Sigmoid colon (tissue), 6 donors: ENCODE measurements at regions not wholly inside any gene's neighbourhood (a gene's known extent, or its start where the extent isn't known, plus 50 kb on each side); places are given as distances from the start of the nearest gene placed in this dataset.

ENCODE experiments used
- DNase-seq: peaks from one replicate; pipeline ENCODE4 v3.0.0-alpha.2; 2019
- H3K27ac ChIP-seq, 4 donors: fragments of 200-600 bp; sonication (generic); one replicate each; pipeline ENCODE4 v1.5.1; 2016 to 2019; ENCODE audit warnings: mild to moderate bottlenecking in 1 of 4
- H3K27me3 ChIP-seq, 3 donors: fragments of 200-600 bp; sonication (generic); one replicate each; pipeline ENCODE4 v1.5.1; 2019; ENCODE audit warnings: mild to moderate bottlenecking in 1 of 3
- H3K36me3 ChIP-seq, 4 donors: fragments of 200-600 bp; sonication (generic); one replicate each; pipeline ENCODE4 v1.5.1; 2016 to 2019
- H3K4me1 ChIP-seq, 4 donors: fragments of 200-600 bp; sonication (generic); one replicate each; pipeline ENCODE4 v1.5.1; 2017 to 2019
- H3K4me3 ChIP-seq, 4 donors: fragments of 200-600 bp; sonication (generic); one replicate each; pipeline ENCODE4 v1.5.1; 2017 to 2019; ENCODE audit warnings: mild to moderate bottlenecking in 2 of 4, moderate library complexity in 1 of 4
- H3K9me3 ChIP-seq, 4 donors: fragments of 200-600 bp in 3 of 4; sonication (generic) in 3 of 4; one replicate each; pipeline versions ENCODE4 v1.5.1 to v1.6.1; 2013 to 2019
- EP300 ChIP-seq, 4 donors: sonication (generic); formaldehyde crosslinking; IDR thresholded peaks; one replicate each; pipeline ENCODE4 v1.6.1; 2017; ENCODE audit warnings: antibody characterized with exemption in 4 of 4
- POLR2A ChIP-seq, 2 donors: fragments of 450-650 bp; IDR thresholded peaks; one replicate each; pipeline ENCODE4 v1.6.1; 2016; ENCODE audit warnings: antibody characterized with exemption in 2 of 2, mild to moderate bottlenecking in 2 of 2, moderate library complexity in 2 of 2
- POLR2AphosphoS5 ChIP-seq, 4 donors: sonication (generic); formaldehyde crosslinking; IDR thresholded peaks; one replicate each; pipeline ENCODE4 v1.6.1; 2017; ENCODE audit warnings: antibody characterized with exemption in 4 of 4
- WGBS, 2 donors: extraction: QIAGEN DNeasy Blood & Tissue Kit; methylation state at CpG; one replicate each; pipeline ENCODE4 v1.1.7; 2013; 5-methylcytosine and 5-hydroxymethylcytosine counted together
- intact Hi-C: fragments of 100-400 bp; cut with DNase I; formaldehyde crosslinking; loops from one replicate; pipeline ENCODE4 v1.15.1; 2023
- TF ChIP-seq, protein P1 (sequence below), 4 experiments: fragments of 450-650 bp in 3 of 4; fragments of 200-600 bp in 1 of 4; IDR thresholded peaks; one replicate each; pipeline ENCODE4 v1.5.1; 2016 to 2019; ENCODE audit warnings: antibody characterized with exemption in 4 of 4, mild to moderate bottlenecking in 3 of 4, moderate library complexity in 2 of 4
- donor health status: healthy with polysubstance abuse.
- donor health status: healthy.

GRCh38 chr10:133021963-133022775 is 65.6 kb upstream of the ADGRA1 start:
- H3K27ac ChIP-seq: no peak overlapping the region
- intact Hi-C loops: no loop called here
- no peaks in the 10 kb centered on the region for H3K9me3 ChIP-seq
- no peak for TF ChIP-seq POLR2A (IDR thresholded peaks at IDR 0.05)
- TF ChIP-seq, protein P1, sequence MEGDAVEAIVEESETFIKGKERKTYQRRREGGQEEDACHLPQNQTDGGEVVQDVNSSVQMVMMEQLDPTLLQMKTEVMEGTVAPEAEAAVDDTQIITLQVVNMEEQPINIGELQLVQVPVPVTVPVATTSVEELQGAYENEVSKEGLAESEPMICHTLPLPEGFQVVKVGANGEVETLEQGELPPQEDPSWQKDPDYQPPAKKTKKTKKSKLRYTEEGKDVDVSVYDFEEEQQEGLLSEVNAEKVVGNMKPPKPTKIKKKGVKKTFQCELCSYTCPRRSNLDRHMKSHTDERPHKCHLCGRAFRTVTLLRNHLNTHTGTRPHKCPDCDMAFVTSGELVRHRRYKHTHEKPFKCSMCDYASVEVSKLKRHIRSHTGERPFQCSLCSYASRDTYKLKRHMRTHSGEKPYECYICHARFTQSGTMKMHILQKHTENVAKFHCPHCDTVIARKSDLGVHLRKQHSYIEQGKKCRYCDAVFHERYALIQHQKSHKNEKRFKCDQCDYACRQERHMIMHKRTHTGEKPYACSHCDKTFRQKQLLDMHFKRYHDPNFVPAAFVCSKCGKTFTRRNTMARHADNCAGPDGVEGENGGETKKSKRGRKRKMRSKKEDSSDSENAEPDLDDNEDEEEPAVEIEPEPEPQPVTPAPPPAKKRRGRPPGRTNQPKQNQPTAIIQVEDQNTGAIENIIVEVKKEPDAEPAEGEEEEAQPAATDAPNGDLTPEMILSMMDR (IDR thresholded peaks at IDR 0.05): no peak
- no peak for TF ChIP-seq POLR2AphosphoS5 (IDR thresholded peaks at IDR 0.05)
- no peaks in the 10 kb centered on the region for H3K4me1 ChIP-seq
- DNase-seq: no peak
- H3K27me3 ChIP-seq: peaks cover 0 to 30% (median 14%) of the 10 kb centered on the region in 3 donors
- H3K4me3 ChIP-seq: no peak overlapping the region
- WGBS, 2 donors: 80 to 81% methylated on average over 50 of the region's 50 CpGs
- H3K36me3 ChIP-seq: no peaks in the 10 kb centered on the region

- H3K27ac ChIP-seq: no peak overlapping the region
- H3K4me1 ChIP-seq: no peaks in the 10 kb centered on the region
- H3K4me3 ChIP-seq: no peak overlapping the region
- no peak for DNase-seq
- no peaks in the 10 kb centered on the region for H3K9me3 ChIP-seq
- TF ChIP-seq POLR2A (IDR thresholded peaks at IDR 0.05) (no peak), EP300 (IDR thresholded peaks at IDR 0.05) (no peak), POLR2AphosphoS5 (IDR thresholded peaks at IDR 0.05) (no peak)
- TF ChIP-seq, protein P1 (IDR thresholded peaks at IDR 0.05): no peak
- intact Hi-C loops: no loop called here
- WGBS, 2 donors: 89 to 93% methylated on average over 52 of the region's 52 CpGs
- no peaks in the 10 kb centered on the region for H3K36me3 ChIP-seq
- peaks cover 0 to 21% (median 13%) of the 10 kb centered on the region in 3 donors for H3K27me3 ChIP-seq
Observed at GRCh38 chr10:133021116-133021962, 66.4 kb upstream of the ADGRA1 start.

GRCh38 chr10:133020193-133020817 is 67.4 kb upstream of the ADGRA1 start:
- peaks cover 0 to 13% (median 11%) of the 10 kb centered on the region in 3 donors for H3K27me3 ChIP-seq
- TF ChIP-seq EP300 (IDR thresholded peaks at IDR 0.05): no peak
- no peak for TF ChIP-seq POLR2A (IDR thresholded peaks at IDR 0.05)
- TF ChIP-seq, protein P1 (IDR thresholded peaks at IDR 0.05): no peak
- no peak for TF ChIP-seq POLR2AphosphoS5 (IDR thresholded peaks at IDR 0.05)
- intact Hi-C loops: no loop called here
- H3K4me3 ChIP-seq: no peak overlapping the region
- WGBS, 2 donors: 86 to 87% methylated on average over 29 of the region's 29 CpGs
- H3K27ac ChIP-seq: no peak overlapping the region
- DNase-seq: no peak
- no peaks in the 10 kb centered on the region for H3K4me1 ChIP-seq
- no peaks in the 10 kb centered on the region for H3K36me3 ChIP-seq
- no peaks in the 10 kb centered on the region for H3K9me3 ChIP-seq

DNA sequence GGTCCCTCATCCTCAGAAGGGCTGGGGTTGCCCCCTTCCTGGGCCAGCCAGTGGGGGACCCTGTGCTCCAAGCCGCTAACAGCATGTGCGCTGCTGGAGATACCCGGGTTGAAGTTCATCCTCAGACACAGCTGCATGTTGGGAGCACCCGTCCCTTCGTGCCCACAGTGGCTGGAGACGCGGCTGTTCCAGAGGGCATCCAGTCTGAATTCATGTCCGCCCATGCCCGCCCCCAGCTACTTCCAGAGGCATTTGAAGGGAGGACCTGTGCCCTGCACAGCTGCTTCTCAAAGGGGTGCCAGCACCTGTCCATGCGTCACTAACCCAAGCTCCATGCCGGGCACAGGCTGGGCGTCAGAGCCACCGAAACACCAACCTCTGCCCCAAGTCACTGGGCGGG is 68.1 kb upstream of the ADGRA1 start:
- Histone ChIP-seq H3K9me3 (no peaks in the 10 kb centered on the region), H3K27ac (no peak overlapping the region), H3K4me3 (no peak overlapping the region), H3K4me1 (no peaks in the 10 kb centered on the region), H3K36me3 (no peaks in the 10 kb centered on the region), H3K27me3 (peaks cover 0 to 9% (median 5%) of the 10 kb centered on the region in 3 donors)
- 91 to 93% methylated on average over 14 of the region's 14 CpGs for WGBS, 2 donors
- no peak for DNase-seq
- intact Hi-C loops: no loop called here
- TF ChIP-seq EP300 (IDR thresholded peaks at IDR 0.05) (no peak), POLR2A (IDR thresholded peaks at IDR 0.05) (no peak), POLR2AphosphoS5 (IDR thresholded peaks at IDR 0.05) (no peak)
- TF ChIP-seq, protein P1 (IDR thresholded peaks at IDR 0.05): no peak
